ENCODE measurements at regions not wholly inside any gene's neighbourhood (a gene's known extent, or its start where the extent isn't known, plus 50 kb on each side); places are given as distances from the start of the nearest gene placed in this dataset.

GRCh38 chr16:65843941-65844340, 522.5 kb upstream of the CDH5 start:
- WGBS (ENCODE audit: insufficient coverage), result no CpG with 5 or more reads among the region's 2 CpGs
- Histone ChIP-seq H3K27me3 (replicated peaks in 1 of 4; ENCODE audit: control extremely low read depth in 1 of 4, control insufficient read depth in 3 of 4, insufficient read depth in 4 of 4, low read length in 3 of 4) (no peaks in the 10 kb centered on the region), H3K4me2 (replicated peaks; ENCODE audit: low read depth, low read length, poor library complexity, severe bottlenecking) (no peak overlapping the region), H4K20me1 (ENCODE audit: control insufficient read depth, insufficient read depth, low read length, poor library complexity, severe bottlenecking) (no peaks in the 10 kb centered on the region), H3K9ac (ENCODE audit: low read length) (no peak overlapping the region), H3K9me3 (ENCODE audit: control extremely low read depth in 1 of 3, control insufficient read depth in 2 of 3, insufficient read depth in 1 of 3, low read length in 2 of 3) (no peaks in the 10 kb centered on the region), H3K27ac (ENCODE audit: low read length in 2 of 2) (no peak overlapping the region), H3K4me1 (ENCODE audit: control insufficient read depth in 2 of 2, insufficient read depth in 2 of 2, low read length in 2 of 2) (no peaks in the 10 kb centered on the region), H3K79me2 (ENCODE audit: control insufficient read depth, insufficient read depth, low read length) (no peaks in the 10 kb centered on the region), H2AFZ (ENCODE audit: insufficient read depth, low read depth, low read length, poor library complexity, severe bottlenecking) (no peak overlapping the region), H3K4me3 (ENCODE audit: control extremely low read depth in 1 of 5, extremely low read depth in 1 of 5, insufficient read depth in 1 of 5, low read depth in 2 of 5, low read length in 4 of 5) (no peak overlapping the region), H3K36me3 (replicated peaks in 1 of 2; ENCODE audit: control extremely low read depth in 1 of 2, control insufficient read depth in 1 of 2, extremely low read depth in 1 of 2, insufficient read depth in 2 of 2, low read length in 1 of 2) (no peaks in the 10 kb centered on the region)
- DNase-seq (no peak), ATAC-seq (ENCODE audit: low read depth) (no peak)
- CTCF ChIA-PET, result no interaction called here
- Mint-ChIP-seq H3K27me3 (no peaks in the 10 kb centered on the region), H3K9me3 (ENCODE audit: insufficient read depth) (no peaks in the 10 kb centered on the region), H3K4me3 (no peak overlapping the region), H3K4me1 (no peaks in the 10 kb centered on the region), H3K27ac (no peak overlapping the region)
- POLR2A ChIA-PET, result no interaction called here
- intact Hi-C loops (cut with micrococcal nuclease), result no loop called here
- TF ChIP-seq EZH2 (IDR thresholded peaks at IDR 0.05; ENCODE audit: borderline replicate concordance, insufficient read depth, low read depth, low read length, poor library complexity, severe bottlenecking) (no peak), CTCF (IDR thresholded peaks at IDR 0.05) (no peak)

- WGBS (ENCODE audit: insufficient coverage), result no CpG with 5 or more reads among the region's 1 CpG
- Histone ChIP-seq H3K79me2 (ENCODE audit: control insufficient read depth, insufficient read depth, low read length) (no peaks in the 10 kb centered on the region), H3K4me1 (ENCODE audit: control insufficient read depth in 2 of 2, insufficient read depth in 2 of 2, low read length in 2 of 2) (no peaks in the 10 kb centered on the region), H3K27ac (ENCODE audit: low read length in 2 of 2) (no peak overlapping the region), H3K4me2 (replicated peaks; ENCODE audit: low read depth, low read length, poor library complexity, severe bottlenecking) (no peak overlapping the region), H2AFZ (ENCODE audit: insufficient read depth, low read depth, low read length, poor library complexity, severe bottlenecking) (no peak overlapping the region), H3K36me3 (replicated peaks in 1 of 2; ENCODE audit: control extremely low read depth in 1 of 2, control insufficient read depth in 1 of 2, extremely low read depth in 1 of 2, insufficient read depth in 2 of 2, low read length in 1 of 2) (no peaks in the 10 kb centered on the region), H3K9me3 (ENCODE audit: control extremely low read depth in 1 of 3, control insufficient read depth in 2 of 3, insufficient read depth in 1 of 3, low read length in 2 of 3) (no peaks in the 10 kb centered on the region), H3K27me3 (replicated peaks in 1 of 4; ENCODE audit: control extremely low read depth in 1 of 4, control insufficient read depth in 3 of 4, insufficient read depth in 4 of 4, low read length in 3 of 4) (no peaks in the 10 kb centered on the region), H3K4me3 (ENCODE audit: control extremely low read depth in 1 of 5, extremely low read depth in 1 of 5, insufficient read depth in 1 of 5, low read depth in 2 of 5, low read length in 4 of 5) (no peak overlapping the region), H3K9ac (ENCODE audit: low read length) (no peak overlapping the region), H4K20me1 (ENCODE audit: control insufficient read depth, insufficient read depth, low read length, poor library complexity, severe bottlenecking) (no peaks in the 10 kb centered on the region)
- intact Hi-C loops (cut with micrococcal nuclease), result no loop called here
- Mint-ChIP-seq H3K9me3 (ENCODE audit: insufficient read depth) (no peaks in the 10 kb centered on the region), H3K27me3 (no peaks in the 10 kb centered on the region), H3K4me3 (no peak overlapping the region), H3K27ac (no peak overlapping the region), H3K4me1 (no peaks in the 10 kb centered on the region)
- CTCF ChIA-PET, result no interaction called here
- no peak for TF ChIP-seq EZH2 (IDR thresholded peaks at IDR 0.05; ENCODE audit: borderline replicate concordance, insufficient read depth, low read depth, low read length, poor library complexity, severe bottlenecking)
- TF ChIP-seq CTCF (IDR thresholded peaks at IDR 0.05), result no peak
- POLR2A ChIA-PET, result no interaction called here
- ATAC-seq (ENCODE audit: low read depth) (no peak), DNase-seq (no peak)
These were observed 524.4 kb upstream of the CDH5 start for GRCh38 chr16:65842067-65842466.
